SK-N-SH (cell line): ENCODE measurements at regions not wholly inside any gene's neighbourhood (a gene's known extent, or its start where the extent isn't known, plus 50 kb on each side); places are given as distances from the start of the nearest gene placed in this dataset.

Experiments used
- CHD2 ChIP-seq: fragments of 150-350 bp; IDR thresholded peaks from 2 replicates; pipeline ENCODE4 v1.6.1; 2018; ENCODE audit warnings: low read length; ENCODE audit not compliant: partially characterized antibody
- CTCF ChIP-seq: fragments of 200-600 bp; sonication (generic); IDR thresholded peaks from 2 replicates; pipeline ENCODE4 v1.6.1; 2017; ENCODE audit warnings: antibody characterized with exemption, mild to moderate bottlenecking, moderate library complexity
- FOSL2 ChIP-seq: IDR thresholded peaks from 2 replicates; pipeline ENCODE4 v1.4.0; 2012; ENCODE audit warnings: low read depth, mild to moderate bottlenecking, moderate library complexity, borderline replicate concordance
- IRF3 ChIP-seq: fragments of 150-350 bp; IDR thresholded peaks from 2 replicates; pipeline ENCODE4 v1.6.1; 2016; ENCODE audit warnings: mild to moderate bottlenecking, low read depth, low read length
- MAX ChIP-seq: IDR thresholded peaks from 2 replicates; pipeline ENCODE4 v1.4.0; 2012; ENCODE audit warnings: low read depth
- NFIC ChIP-seq: IDR thresholded peaks from 2 replicates; pipeline ENCODE4 v1.4.0; 2012; ENCODE audit warnings: borderline replicate concordance
- RCOR1 ChIP-seq: fragments of 150-350 bp; IDR thresholded peaks from 2 replicates; pipeline ENCODE4 v1.6.1; 2017; ENCODE audit warnings: antibody characterized with exemption, low read length
- REST ChIP-seq: IDR thresholded peaks from 2 replicates; pipeline ENCODE4 v1.6.1; 2012; ENCODE audit warnings: mild to moderate bottlenecking, low read depth, low read length, moderate library complexity
- SIN3A ChIP-seq: IDR thresholded peaks from 2 replicates; pipeline ENCODE4 v1.6.1; 2012; ENCODE audit warnings: low read depth, mild to moderate bottlenecking, low read length, moderate library complexity, borderline replicate concordance
- SMC3 ChIP-seq: IDR thresholded peaks from 2 replicates; pipeline ENCODE4 v1.6.1; 2012; ENCODE audit warnings: low read depth, low read length, improper control_type of control experiment
- TAF1 ChIP-seq: IDR thresholded peaks from 2 replicates; pipeline ENCODE4 v1.6.1; 2012; ENCODE audit warnings: low read depth, mild to moderate bottlenecking, low read length, moderate library complexity, borderline replicate concordance

- TF ChIP-seq CTCF (no peak), NFIC (no peak), CHD2 (no peak), FOSL2 (no peak), REST (no peak), TAF1 (no peak), SMC3 (no peak), SIN3A (no peak), IRF3 (no peak), RCOR1 (no peak), MAX (no peak)
Measured at GRCh38 chr17:14437176-14437575, 136.3 kb downstream of the HS3ST3B1 start.
